ENCODE measurements at regions not wholly inside any gene's neighbourhood (a gene's known extent, or its start where the extent isn't known, plus 50 kb on each side); places are given as distances from the start of the nearest gene placed in this dataset.

DNA sequence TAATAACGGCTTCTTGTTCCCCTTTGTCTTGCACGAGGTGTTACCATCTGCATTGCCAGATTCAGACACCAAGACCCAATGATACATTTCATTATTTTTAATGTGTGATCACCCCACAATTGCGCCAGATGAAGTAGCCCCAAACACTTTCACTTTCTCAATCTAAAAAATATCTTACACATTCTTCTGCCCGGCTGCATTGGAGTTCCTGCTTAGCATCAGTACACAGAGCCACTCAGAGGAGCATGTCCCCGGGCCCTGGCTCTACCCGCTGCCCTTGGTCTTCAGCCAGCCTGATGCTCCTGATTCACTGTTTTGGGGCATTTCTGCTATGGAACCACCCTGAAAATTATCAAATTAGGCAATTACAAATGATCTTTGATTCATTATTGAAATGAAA is 66.0 kb upstream of the TENM3 start:
- no peak overlapping the region for H3K9ac ChIP-seq (ENCODE audit: insufficient read length)
- no peak overlapping the region for H3K27ac ChIP-seq
- H3K36me3 ChIP-seq (ENCODE audit: insufficient read depth, low read length): no peaks in the 10 kb centered on the region
- H3K4me3 ChIP-seq: no peak overlapping the region
- H3K9me3 ChIP-seq (ENCODE audit: low read depth, low read length): no peaks in the 10 kb centered on the region
- no peak for TF ChIP-seq EZH2 (IDR thresholded peaks at IDR 0.05)
- TF ChIP-seq POLR2AphosphoS5 (IDR thresholded peaks at IDR 0.05; ENCODE audit: borderline replicate concordance, low read depth, low read length): no peak
- TF ChIP-seq FOXP2 (optimal IDR thresholded peaks at IDR 0.05; ENCODE audit: control extremely low read depth, extremely low read length, insufficient read depth): no peak
- no peak for DNase-seq (ENCODE audit: low read depth, low spot score)

DNA sequence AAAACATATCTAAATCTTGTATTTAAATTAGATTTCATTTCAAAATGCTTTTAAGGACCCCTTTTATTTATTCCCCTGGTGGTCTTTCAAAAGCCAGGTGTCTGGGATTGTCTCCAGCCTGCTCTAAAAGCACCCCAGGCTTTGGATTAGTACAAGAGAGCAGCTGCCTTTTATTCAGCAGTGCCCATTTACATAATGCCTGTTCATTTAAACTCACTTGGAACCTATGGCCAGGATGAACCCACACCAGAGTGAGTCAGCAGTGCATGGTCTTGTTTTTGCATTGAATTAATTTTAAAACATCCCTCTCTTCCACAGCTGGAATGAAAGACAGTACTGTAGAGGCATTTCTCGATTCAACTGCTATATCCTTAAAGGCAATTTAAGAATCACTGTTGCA is 64.1 kb upstream of the TENM3 start:
- no peak overlapping the region for H3K9ac ChIP-seq (ENCODE audit: insufficient read length)
- TF ChIP-seq FOXP2 (optimal IDR thresholded peaks at IDR 0.05; ENCODE audit: control extremely low read depth, extremely low read length, insufficient read depth) (no peak), POLR2AphosphoS5 (IDR thresholded peaks at IDR 0.05; ENCODE audit: borderline replicate concordance, low read depth, low read length) (no peak)
- no peaks in the 10 kb centered on the region for H3K36me3 ChIP-seq (ENCODE audit: insufficient read depth, low read length)
- no peak overlapping the region for H3K27ac ChIP-seq
- no peak for DNase-seq (ENCODE audit: low read depth, low spot score)
- H3K9me3 ChIP-seq (ENCODE audit: low read depth, low read length): no peaks in the 10 kb centered on the region
- H3K4me3 ChIP-seq: no peak overlapping the region

DNA sequence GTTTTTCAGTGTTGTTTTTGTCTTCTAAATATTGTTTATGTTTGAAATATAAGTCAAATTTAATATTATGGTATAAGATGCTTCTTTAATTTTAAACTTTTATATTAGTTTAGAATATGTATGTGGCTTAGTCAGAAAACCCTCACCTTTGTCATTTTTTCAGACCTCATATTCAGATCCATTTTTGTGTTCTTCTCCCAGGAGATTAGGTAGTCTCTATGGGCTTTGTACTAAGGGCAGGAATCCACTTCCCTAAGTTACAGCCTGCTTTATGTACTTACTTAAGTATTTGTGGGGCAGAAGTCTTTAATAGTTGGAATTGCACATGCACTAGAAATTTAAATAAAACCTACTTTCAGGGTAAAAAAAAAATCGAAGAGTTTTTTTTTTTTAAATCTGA is 63.5 kb upstream of the TENM3 start:
- Histone ChIP-seq H3K4me3 (no peak overlapping the region), H3K27ac (no peak overlapping the region), H3K36me3 (ENCODE audit: insufficient read depth, low read length) (no peaks in the 10 kb centered on the region), H3K9ac (ENCODE audit: insufficient read length) (no peak overlapping the region), H3K9me3 (ENCODE audit: low read depth, low read length) (no peaks in the 10 kb centered on the region)
- no peak for TF ChIP-seq EZH2 (IDR thresholded peaks at IDR 0.05)
- no peak for TF ChIP-seq FOXP2 (optimal IDR thresholded peaks at IDR 0.05; ENCODE audit: control extremely low read depth, extremely low read length, insufficient read depth)
- TF ChIP-seq POLR2AphosphoS5 (IDR thresholded peaks at IDR 0.05; ENCODE audit: borderline replicate concordance, low read depth, low read length): no peak
- no peak for DNase-seq (ENCODE audit: low read depth, low spot score)

DNA sequence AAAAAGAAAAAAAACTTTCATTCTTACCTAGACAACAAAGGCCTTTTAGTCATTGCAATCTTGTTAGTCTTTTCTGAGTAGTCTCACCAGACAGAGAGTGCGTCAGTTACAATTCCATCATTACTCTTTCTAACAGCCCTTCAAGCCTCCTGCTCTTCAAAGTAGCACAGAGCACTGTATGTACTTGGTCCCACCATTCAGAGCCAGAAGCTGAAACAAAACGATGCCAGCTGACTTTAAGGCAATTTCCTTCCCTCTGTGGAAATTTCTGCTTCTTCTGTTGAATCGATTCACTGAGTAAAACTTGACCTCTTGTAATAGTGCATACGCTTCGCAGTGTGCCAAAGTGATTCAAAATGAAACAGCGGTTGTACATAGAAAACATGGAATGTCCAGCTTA is 57.7 kb upstream of the TENM3 start:
- Histone ChIP-seq H3K4me3 (no peak overlapping the region), H3K9ac (ENCODE audit: insufficient read length) (no peak overlapping the region), H3K9me3 (ENCODE audit: low read depth, low read length) (no peaks in the 10 kb centered on the region), H3K27ac (no peak overlapping the region), H3K36me3 (ENCODE audit: insufficient read depth, low read length) (no peaks in the 10 kb centered on the region)
- TF ChIP-seq EZH2 (IDR thresholded peaks at IDR 0.05): no peak
- no peak for TF ChIP-seq FOXP2 (optimal IDR thresholded peaks at IDR 0.05; ENCODE audit: control extremely low read depth, extremely low read length, insufficient read depth)
- no peak for TF ChIP-seq POLR2AphosphoS5 (IDR thresholded peaks at IDR 0.05; ENCODE audit: borderline replicate concordance, low read depth, low read length)
- DNase-seq (ENCODE audit: low read depth, low spot score): no peak

DNA sequence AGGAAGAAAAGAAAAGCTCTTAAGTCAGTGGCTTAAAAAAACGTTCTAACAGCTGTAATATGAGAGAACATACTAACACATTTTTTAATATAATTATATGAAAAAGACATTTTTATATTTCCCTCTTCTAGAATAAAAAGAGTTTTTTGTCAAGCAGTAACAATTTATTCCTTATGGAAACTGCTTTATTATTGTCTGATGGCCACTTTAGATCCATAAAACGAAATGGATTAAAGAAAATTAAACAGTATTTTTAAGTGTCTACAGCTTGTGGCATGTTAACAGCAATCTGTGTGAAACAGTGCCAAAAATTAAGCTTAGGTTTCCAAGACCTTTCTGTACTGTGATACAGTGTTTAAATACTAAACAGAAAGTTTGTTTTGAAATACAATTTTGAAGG is 55.5 kb upstream of the TENM3 start:
- no peaks in the 10 kb centered on the region for H3K9me3 ChIP-seq (ENCODE audit: low read depth, low read length)
- no peak overlapping the region for H3K27ac ChIP-seq
- H3K4me3 ChIP-seq: no peak overlapping the region
- TF ChIP-seq POLR2AphosphoS5 (IDR thresholded peaks at IDR 0.05; ENCODE audit: borderline replicate concordance, low read depth, low read length) (no peak), EZH2 (IDR thresholded peaks at IDR 0.05) (no peak), FOXP2 (optimal IDR thresholded peaks at IDR 0.05; ENCODE audit: control extremely low read depth, extremely low read length, insufficient read depth) (no peak)
- DNase-seq (ENCODE audit: low read depth, low spot score): no peak
- H3K36me3 ChIP-seq (ENCODE audit: insufficient read depth, low read length): no peaks in the 10 kb centered on the region
- no peak overlapping the region for H3K9ac ChIP-seq (ENCODE audit: insufficient read length)

DNA sequence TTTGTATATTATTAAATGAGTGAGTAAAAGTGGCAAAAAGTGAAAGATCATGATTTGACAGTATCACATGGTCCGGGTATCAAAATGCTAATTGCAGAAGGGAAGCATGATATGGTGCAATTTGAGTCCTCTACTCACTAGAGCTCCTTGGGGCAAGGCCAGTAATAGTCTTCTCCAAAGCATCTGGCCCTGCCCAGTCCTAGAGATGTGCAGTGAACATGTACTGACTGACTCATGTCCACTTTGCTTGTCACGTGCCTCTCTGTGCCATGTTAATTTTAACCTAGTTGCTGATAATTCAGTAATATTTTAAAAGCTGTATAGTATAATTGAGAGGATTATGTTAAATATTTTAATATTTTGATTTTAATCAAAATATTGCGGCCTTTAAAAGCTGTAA is 54.6 kb upstream of the TENM3 start:
- TF ChIP-seq EZH2 (IDR thresholded peaks at IDR 0.05) (no peak), POLR2AphosphoS5 (IDR thresholded peaks at IDR 0.05; ENCODE audit: borderline replicate concordance, low read depth, low read length) (no peak)
- DNase-seq (ENCODE audit: low read depth, low spot score): no peak
- H3K9me3 ChIP-seq (ENCODE audit: low read depth, low read length): no peaks in the 10 kb centered on the region
- H3K9ac ChIP-seq (ENCODE audit: insufficient read length): no peak overlapping the region
- no peak overlapping the region for H3K27ac ChIP-seq
- no peak overlapping the region for H3K4me3 ChIP-seq
- no peaks in the 10 kb centered on the region for H3K36me3 ChIP-seq (ENCODE audit: insufficient read depth, low read length)

DNA sequence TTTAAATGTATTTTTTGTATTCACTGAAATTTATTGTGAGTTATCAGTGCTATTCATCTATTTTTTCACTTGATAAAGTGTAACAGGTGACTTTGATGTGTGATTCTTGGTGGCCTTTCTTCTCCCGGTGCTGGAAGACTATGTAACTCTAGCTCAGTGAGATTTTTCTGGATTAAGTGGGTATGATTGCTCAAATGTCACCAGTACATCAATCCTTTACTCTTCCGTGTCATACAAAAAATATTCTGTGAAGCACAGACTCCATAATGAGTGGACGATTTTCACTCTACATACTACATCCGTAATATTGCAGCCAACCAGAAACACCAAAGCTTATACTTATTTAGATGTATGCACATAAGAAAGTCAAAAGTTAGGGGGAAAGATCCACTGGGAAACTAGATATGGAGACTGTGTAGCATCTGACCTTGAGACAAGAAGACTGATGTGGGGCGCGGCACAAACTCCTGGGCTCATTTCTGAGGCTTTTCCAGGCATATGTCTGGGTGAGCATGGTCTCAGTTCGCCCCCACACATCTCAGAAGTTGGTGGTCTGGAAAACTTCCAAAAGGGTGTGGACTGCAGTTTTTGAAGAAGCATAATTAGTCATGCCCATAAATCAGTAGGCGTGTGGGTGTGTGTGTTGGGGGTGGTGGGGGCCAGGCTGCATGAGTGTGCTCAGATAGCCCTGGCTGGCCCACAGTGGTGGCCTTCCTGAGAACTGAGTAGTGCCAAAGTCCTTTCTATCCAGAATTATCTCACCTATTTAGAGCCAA is 53.9 kb upstream of the TENM3 start:
- Histone ChIP-seq H3K9ac (ENCODE audit: insufficient read length) (no peak overlapping the region), H3K4me3 (no peak overlapping the region), H3K9me3 (ENCODE audit: low read depth, low read length) (no peaks in the 10 kb centered on the region), H3K36me3 (ENCODE audit: insufficient read depth, low read length) (no peaks in the 10 kb centered on the region), H3K27ac (no peak overlapping the region)
- DNase-seq (ENCODE audit: low read depth, low spot score): no peak
- no peak for TF ChIP-seq POLR2AphosphoS5 (IDR thresholded peaks at IDR 0.05; ENCODE audit: borderline replicate concordance, low read depth, low read length)
- TF ChIP-seq EZH2 (IDR thresholded peaks at IDR 0.05): no peak
- TF ChIP-seq FOXP2 (optimal IDR thresholded peaks at IDR 0.05; ENCODE audit: control extremely low read depth, extremely low read length, insufficient read depth): no peak

DNA sequence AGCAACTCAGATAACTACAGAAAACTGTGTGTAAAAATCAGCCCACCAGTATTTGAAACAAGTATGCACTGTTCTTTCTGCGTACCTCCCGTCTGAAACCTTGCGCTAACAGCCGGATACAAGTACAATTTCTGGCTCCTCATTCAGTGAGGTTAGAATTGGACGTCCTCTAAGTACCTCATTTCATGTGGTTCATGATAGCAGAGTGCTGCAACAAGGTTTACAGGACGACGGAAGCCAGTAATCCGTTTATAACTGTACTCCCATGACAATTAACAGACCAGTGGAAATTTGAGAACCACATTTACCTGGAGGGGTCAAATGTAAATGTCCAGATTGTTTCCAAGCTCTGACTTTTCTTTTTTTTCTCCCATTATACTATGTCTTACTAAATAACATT is 52.9 kb upstream of the TENM3 start:
- no peak overlapping the region for H3K4me3 ChIP-seq
- no peak overlapping the region for H3K27ac ChIP-seq
- no peak for TF ChIP-seq EZH2 (IDR thresholded peaks at IDR 0.05)
- no peak for TF ChIP-seq FOXP2 (optimal IDR thresholded peaks at IDR 0.05; ENCODE audit: control extremely low read depth, extremely low read length, insufficient read depth)
- TF ChIP-seq POLR2AphosphoS5 (IDR thresholded peaks at IDR 0.05; ENCODE audit: borderline replicate concordance, low read depth, low read length): no peak
- no peak for DNase-seq (ENCODE audit: low read depth, low spot score)
- H3K36me3 ChIP-seq (ENCODE audit: insufficient read depth, low read length): no peaks in the 10 kb centered on the region
- H3K9me3 ChIP-seq (ENCODE audit: low read depth, low read length): no peaks in the 10 kb centered on the region
- no peak overlapping the region for H3K9ac ChIP-seq (ENCODE audit: insufficient read length)
